ENCODE measurements at regions not wholly inside any gene's neighbourhood (a gene's known extent, or its start where the extent isn't known, plus 50 kb on each side); places are given as distances from the start of the nearest gene placed in this dataset.

DNA sequence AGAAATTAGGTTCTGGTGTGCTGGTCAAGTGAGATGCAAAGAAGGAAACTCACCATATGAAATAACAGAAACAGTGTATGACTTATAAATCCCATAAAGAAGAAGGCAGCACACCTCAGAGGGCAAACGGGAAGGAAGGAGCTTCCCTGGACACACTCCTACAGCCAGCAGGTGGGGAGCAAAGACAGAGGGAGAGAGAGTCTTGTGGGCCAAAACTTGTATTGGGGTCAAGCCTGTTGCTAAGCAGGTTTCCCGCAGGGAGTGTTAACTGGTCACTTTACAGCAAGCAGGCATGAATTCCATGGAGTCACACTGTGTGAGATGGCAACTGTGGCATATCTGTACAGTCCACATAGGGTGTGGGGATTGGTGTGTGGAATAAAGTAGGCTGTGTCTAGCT lies 222.9 kb upstream of the NDN start:
- ATAC-seq (no peak), FAIRE-seq (no peak), DNase-seq (ENCODE audit: low read depth, low spot score) (no peak)
- 16% methylated on average over 2 of the region's 2 CpGs for WGBS (ENCODE audit: insufficient coverage, insufficient replicate concordance, low lambda C conversion rate, missing lambda C conversion rate)
- Histone ChIP-seq H3K9ac (ENCODE audit: control insufficient read depth, insufficient read depth, low read length) (no peak overlapping the region), H3K4me3 (no peak overlapping the region), H3K36me3 (ENCODE audit: control insufficient read depth in 2 of 2, insufficient read depth in 2 of 2, low read length in 1 of 2) (no peaks in the 10 kb centered on the region), H3K27ac (ENCODE audit: control insufficient read depth, insufficient read depth) (no peak overlapping the region), H3K79me2 (ENCODE audit: control insufficient read depth, insufficient read depth, low read length) (no peaks in the 10 kb centered on the region), H3K27me3 (replicated peaks in 1 of 2; ENCODE audit: control insufficient read depth in 2 of 2, insufficient read depth in 2 of 2, low read length in 1 of 2) (no peaks in the 10 kb centered on the region), H3K9me3 (replicated peaks; ENCODE audit: control insufficient read depth, insufficient read depth, low read length) (no peaks in the 10 kb centered on the region), H4K20me1 (ENCODE audit: control insufficient read depth, insufficient read depth) (no peaks in the 10 kb centered on the region), H2AFZ (ENCODE audit: control insufficient read depth, low read depth, low read length) (no peak overlapping the region), H3K4me1 (ENCODE audit: control insufficient read depth, insufficient read depth, low read length) (no peaks in the 10 kb centered on the region), H3K4me2 (ENCODE audit: control insufficient read depth, insufficient read depth) (no peak overlapping the region)
- no peak for TF ChIP-seq BMI1 (IDR thresholded peaks at IDR 0.05; ENCODE audit: borderline replicate concordance)
- no peak for TF ChIP-seq CBX5 (IDR thresholded peaks at IDR 0.05; ENCODE audit: low read depth)
- TF ChIP-seq NRF1 (conservative IDR thresholded peaks at IDR 0.05; ENCODE audit: low read depth, low read length) = no peak
- ChIA-PET POLR2A (no interaction called here), RAD21 (ENCODE audit: unreplicated experiment) (no interaction called here), CTCF (no interaction called here), SMC1A (ENCODE audit: uncharacterized antibody, unreplicated experiment) (no interaction called here)
- in situ Hi-C loops (cut with MboI) (loop anchor here (10.0 kb wide), 1 partner anchor 45 kb away; no protein-coding TSS in a partner anchor), intact Hi-C loops (cut with micrococcal nuclease; ENCODE audit: unreplicated experiment) (loop anchor here (10.0 kb wide), 1 partner anchor 55 kb away; no protein-coding TSS in a partner anchor)
- no TSS peak for BruUV-seq (replicated peaks)

DNA sequence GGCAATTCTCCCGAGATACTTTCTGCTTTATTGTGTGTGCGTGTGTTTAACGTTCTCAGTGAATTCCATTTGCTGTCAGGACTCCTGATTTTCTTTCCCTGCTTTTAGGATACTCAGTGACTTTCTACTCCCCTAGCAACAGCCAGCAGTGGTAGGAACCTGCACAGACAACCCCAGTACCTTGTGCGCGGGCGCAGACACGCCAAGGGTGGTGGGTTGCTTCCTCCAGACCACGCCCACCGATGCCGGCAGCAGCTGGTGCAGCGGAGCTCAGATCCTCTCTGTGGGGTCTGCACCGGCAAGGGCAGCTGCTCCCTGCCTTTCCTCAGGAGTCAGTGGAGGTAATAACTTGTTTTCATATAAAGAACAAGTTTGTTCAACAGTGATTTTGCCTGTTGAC lies 225.1 kb upstream of the NDN start:
- RAD21 ChIA-PET (ENCODE audit: unreplicated experiment) = no interaction called here
- in situ Hi-C loops (cut with MboI) = loop anchor here (10.0 kb wide), 1 partner anchor 47 kb away; no protein-coding TSS in a partner anchor

More for the DNA sequence above, 225.1 kb upstream of the NDN start:
- Histone ChIP-seq H3K27ac (ENCODE audit: control insufficient read depth, insufficient read depth) (no peak overlapping the region), H3K9ac (ENCODE audit: control insufficient read depth, insufficient read depth, low read length) (no peak overlapping the region), H3K4me3 (no peak overlapping the region), H3K9me3 (replicated peaks; ENCODE audit: control insufficient read depth, insufficient read depth, low read length) (no peaks in the 10 kb centered on the region), H2AFZ (ENCODE audit: control insufficient read depth, low read depth, low read length) (no peak overlapping the region), H4K20me1 (ENCODE audit: control insufficient read depth, insufficient read depth) (no peaks in the 10 kb centered on the region), H3K36me3 (ENCODE audit: control insufficient read depth in 2 of 2, insufficient read depth in 2 of 2, low read length in 1 of 2) (no peaks in the 10 kb centered on the region), H3K4me2 (ENCODE audit: control insufficient read depth, insufficient read depth) (no peak overlapping the region), H3K27me3 (replicated peaks in 1 of 2; ENCODE audit: control insufficient read depth in 2 of 2, insufficient read depth in 2 of 2, low read length in 1 of 2) (no peaks in the 10 kb centered on the region), H3K4me1 (ENCODE audit: control insufficient read depth, insufficient read depth, low read length) (no peaks in the 10 kb centered on the region), H3K79me2 (ENCODE audit: control insufficient read depth, insufficient read depth, low read length) (no peaks in the 10 kb centered on the region)
- WGBS (ENCODE audit: insufficient coverage, insufficient replicate concordance, low lambda C conversion rate, missing lambda C conversion rate) = 27% methylated on average over 12 of the region's 12 CpGs
- intact Hi-C loops (cut with micrococcal nuclease; ENCODE audit: unreplicated experiment) = loop anchor here (10.0 kb wide), 1 partner anchor 57 kb away; no protein-coding TSS in a partner anchor
- POLR2A ChIA-PET = no interaction called here
- ATAC-seq (no peak), FAIRE-seq (no peak), DNase-seq (ENCODE audit: low read depth, low spot score) (no peak)
- no TSS peak for BruUV-seq (replicated peaks)
- TF ChIP-seq NRF1 (conservative IDR thresholded peaks at IDR 0.05; ENCODE audit: low read depth, low read length) = no peak
- TF ChIP-seq, protein P1, sequence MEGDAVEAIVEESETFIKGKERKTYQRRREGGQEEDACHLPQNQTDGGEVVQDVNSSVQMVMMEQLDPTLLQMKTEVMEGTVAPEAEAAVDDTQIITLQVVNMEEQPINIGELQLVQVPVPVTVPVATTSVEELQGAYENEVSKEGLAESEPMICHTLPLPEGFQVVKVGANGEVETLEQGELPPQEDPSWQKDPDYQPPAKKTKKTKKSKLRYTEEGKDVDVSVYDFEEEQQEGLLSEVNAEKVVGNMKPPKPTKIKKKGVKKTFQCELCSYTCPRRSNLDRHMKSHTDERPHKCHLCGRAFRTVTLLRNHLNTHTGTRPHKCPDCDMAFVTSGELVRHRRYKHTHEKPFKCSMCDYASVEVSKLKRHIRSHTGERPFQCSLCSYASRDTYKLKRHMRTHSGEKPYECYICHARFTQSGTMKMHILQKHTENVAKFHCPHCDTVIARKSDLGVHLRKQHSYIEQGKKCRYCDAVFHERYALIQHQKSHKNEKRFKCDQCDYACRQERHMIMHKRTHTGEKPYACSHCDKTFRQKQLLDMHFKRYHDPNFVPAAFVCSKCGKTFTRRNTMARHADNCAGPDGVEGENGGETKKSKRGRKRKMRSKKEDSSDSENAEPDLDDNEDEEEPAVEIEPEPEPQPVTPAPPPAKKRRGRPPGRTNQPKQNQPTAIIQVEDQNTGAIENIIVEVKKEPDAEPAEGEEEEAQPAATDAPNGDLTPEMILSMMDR (IDR thresholded peaks at IDR 0.05 in 2 of 3, conservative IDR thresholded peaks at IDR 0.05 in 1 of 3; ENCODE audit: control insufficient read depth in 2 of 3, extremely low read depth in 1 of 3, insufficient read depth in 1 of 3, low read depth in 3 of 3, low read length in 3 of 3) = no peak
- no peak for TF ChIP-seq ZNF217 (IDR thresholded peaks at IDR 0.05)
- SMC1A ChIA-PET (ENCODE audit: uncharacterized antibody, unreplicated experiment) = no interaction called here
- CTCF ChIA-PET = no interaction called here

All from GM12878 (cell line).